NCI-H526 (cell line): ENCODE measurements at regions not wholly inside any gene's neighbourhood (a gene's known extent, or its start where the extent isn't known, plus 50 kb on each side); places are given as distances from the start of the nearest gene placed in this dataset.

Experiments
- DNase-seq, 2 experiments: peaks; one replicate each; lab custom pipeline; 2025; lab: John Stamatoyannopoulos, UW

- no peak for DNase-seq
These were observed 50.0 kb upstream of the TRPM1 start for GRCh38 chr15:31151301-31152233.

GRCh38 chr15:31153531-31153930, 52.0 kb upstream of the TRPM1 start:
- DNase-seq = no peak

DNA sequence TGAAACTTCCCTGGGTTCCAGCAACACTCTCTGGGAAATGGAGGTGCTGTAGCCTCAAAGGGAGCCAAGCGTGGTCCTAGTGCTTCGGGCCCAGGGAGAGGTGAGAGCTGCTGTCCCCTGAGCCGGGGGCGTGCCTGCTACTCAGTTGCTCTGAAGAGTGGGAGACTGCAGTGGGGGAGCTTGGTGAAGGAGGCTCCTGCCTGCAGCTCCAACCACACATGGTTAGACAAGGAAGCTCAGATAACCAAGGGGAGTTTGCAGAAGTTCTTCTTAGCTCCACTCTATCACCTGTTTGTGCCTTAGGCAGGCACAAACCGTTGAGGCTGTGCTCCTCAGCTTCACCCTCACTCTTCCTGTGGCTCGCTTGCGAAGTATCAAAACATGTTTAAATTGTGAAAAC, 53.6 kb upstream of the TRPM1 start:
- DNase-seq = no peak

DNA sequence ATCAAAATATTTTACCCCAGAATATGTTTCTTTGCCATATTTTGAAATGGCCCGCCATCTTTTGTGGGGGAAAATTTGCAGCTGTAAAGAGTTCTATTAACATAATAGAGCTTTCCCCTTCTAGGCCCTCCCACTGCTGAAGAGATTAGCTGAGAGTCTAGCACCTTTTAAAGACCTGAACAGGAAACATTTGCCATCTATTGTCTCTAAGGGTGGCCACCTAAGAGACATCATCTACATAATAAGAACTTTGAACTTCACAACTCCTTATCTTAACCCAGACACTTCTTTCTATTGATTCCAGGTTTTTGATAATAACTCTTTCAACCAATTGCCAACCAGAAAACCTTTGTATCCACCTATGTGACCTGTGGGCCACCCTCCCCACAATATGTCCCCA, 54.7 kb upstream of the TRPM1 start:
- no peak for DNase-seq

- DNase-seq = no peak
These were observed 55.3 kb upstream of the TRPM1 start for GRCh38 chr15:31156808-31157207.

GRCh38 chr15:31157644-31158069, 56.1 kb upstream of the TRPM1 start:
- no peak for DNase-seq

DNA sequence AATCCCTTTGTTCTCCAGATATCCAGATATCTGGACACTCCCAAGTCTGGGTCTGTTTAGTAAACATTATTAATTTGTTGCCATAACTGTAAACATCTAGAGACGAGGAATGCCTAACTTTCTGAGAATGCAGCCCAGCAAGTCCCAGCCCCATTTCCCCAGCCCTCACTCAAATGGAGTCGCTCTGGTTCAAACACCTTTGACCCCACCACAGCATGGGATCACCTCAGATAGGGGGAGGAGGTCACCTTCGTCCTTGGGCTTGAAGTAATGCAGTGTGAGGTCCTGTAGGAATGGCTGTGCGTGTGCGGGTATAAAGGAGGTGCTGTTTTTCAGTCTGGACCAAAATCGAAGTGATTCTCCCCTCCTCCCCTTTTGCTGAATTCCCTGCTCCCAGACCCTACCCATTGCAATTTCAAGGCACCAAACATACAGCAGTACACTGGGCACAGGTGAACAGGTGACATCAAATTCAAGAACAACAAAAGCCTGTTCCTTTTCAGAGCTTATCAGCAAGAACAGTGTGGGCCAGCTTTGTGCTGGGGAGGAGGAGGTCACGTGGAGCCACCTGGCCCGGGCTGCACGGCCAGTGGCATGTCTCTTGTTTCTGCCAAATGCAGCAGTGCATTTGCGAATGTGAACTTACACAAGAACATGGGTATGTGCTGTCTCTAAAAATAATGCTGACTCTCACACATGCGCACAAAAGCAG, 57.5 kb upstream of the TRPM1 start:
- DNase-seq = peak in 1 of 2 experiments; percentile 11

GRCh38 chr15:31159837-31160236, 58.3 kb upstream of the TRPM1 start:
- no peak for DNase-seq

DNA sequence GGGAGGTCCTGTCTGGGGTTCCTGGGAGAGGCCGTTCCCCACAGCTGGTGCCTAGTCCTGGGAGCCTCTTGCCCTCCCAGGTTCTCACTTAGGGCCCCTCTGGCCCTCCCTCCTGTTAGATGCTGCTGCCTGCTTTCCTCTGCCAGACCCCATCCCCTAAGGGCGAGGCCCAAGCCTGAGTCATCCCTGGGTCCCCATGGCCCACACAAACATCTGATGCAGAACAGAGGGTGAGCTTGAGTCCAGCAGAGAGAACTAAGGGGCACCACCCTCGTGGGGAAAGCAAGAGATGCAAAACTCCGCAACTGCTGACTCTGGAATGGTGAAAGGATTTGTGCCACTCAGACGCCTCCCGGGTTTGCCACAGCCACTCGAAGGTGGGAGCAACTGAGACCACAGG, 58.8 kb upstream of the TRPM1 start:
- DNase-seq = no peak

GRCh38 chr15:31160740-31161495, 59.4 kb upstream of the TRPM1 start:
- DNase-seq = no peak

DNA sequence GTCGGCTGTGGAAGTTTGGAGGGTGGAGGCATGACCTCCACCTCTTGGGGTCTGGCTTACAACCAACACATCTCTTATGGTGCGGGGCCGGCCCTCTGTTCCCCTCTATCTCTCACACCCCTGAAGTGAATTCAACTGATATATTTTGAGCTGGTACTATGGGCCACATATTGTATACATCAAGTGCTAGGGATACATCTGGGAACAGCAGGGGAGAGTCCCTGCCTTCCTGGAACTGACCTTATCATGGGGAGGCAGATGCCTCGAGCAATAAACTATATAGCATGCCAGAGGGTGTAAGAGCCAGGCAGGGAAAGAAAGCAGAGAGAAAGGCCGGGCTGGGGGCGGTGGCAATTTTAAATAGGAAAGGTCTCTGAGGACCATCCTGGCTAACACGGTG, 60.4 kb upstream of the TRPM1 start:
- no peak for DNase-seq

GRCh38 chr15:31162721-31163510, 61.4 kb upstream of the TRPM1 start:
- DNase-seq = no peak

DNA sequence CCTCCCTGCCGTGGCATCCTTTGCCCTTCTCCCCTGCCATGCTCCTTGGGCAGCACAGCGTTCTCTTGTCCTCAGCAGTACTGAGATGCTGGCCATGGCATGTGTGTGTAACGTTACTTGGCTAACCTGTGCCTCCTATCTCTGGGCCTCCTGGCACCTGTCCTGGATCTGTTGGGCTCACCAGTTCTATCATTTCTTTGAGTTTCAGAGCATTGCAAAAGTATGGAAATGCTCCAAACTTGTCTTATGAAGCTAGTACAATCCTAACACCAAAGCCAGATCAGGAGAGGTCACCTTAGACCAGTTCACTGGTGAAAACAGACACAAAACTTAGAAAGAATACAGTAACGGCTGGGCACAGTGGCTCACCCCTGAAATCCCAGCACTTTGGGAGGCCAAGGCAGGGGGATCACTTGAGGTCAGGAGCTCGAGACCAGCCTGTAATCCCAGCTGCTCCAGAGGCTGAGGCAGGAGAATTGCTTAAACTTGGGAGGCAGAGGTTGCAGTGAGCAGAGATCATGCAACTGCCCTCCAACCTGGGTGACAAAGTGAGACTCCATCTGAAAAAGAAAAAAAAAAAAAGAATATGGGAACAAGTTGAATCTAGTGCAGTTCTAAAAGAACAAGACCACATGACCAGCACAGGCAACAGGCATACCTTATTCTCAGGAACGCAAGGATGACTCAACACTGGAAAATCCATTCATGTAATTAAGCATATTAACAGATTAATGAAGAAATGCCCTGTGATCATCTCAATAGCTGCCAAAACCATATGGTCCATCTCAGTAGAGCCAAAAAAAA, 62.4 kb upstream of the TRPM1 start:
- DNase-seq = no peak

DNA sequence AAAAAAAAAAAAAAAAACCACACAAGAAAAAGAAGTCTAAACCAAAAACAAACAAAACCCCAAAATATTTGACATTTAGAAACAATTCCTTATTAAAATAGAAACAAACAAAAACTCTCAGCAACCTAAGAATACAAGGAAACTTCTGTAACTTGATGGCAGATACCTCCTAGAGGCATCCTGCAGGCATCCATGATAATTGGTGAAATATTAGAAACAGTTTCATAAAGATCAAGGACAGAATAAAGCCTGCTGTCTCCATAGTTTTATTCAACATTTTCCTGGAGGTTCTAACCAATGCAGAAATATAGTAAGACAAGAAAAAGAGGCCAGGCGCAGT, 63.0 kb upstream of the TRPM1 start:
- no peak for DNase-seq

DNA sequence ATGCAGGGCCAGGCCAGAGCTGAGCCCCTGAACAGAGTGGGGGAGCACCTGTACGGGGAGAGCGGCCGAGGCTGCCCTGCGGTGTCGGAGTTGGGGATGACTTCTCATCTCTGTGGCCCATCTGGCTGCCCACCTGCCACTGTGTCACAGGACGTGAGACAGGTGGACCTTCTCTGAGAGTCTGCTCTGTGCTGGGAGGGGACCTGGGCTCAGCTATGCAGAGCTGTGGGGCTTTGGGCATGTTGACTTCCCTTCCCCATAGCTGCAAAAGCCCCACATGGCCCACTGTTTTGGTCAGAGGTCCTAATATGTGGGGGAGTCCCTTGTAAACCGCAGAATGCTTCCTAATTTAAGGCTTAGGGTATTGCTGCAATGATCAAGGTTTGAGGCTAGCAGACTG, 68.0 kb upstream of the TRPM1 start:
- no peak for DNase-seq

GRCh38 chr15:31171731-31172130, 70.2 kb upstream of the TRPM1 start:
- DNase-seq = no peak

DNA sequence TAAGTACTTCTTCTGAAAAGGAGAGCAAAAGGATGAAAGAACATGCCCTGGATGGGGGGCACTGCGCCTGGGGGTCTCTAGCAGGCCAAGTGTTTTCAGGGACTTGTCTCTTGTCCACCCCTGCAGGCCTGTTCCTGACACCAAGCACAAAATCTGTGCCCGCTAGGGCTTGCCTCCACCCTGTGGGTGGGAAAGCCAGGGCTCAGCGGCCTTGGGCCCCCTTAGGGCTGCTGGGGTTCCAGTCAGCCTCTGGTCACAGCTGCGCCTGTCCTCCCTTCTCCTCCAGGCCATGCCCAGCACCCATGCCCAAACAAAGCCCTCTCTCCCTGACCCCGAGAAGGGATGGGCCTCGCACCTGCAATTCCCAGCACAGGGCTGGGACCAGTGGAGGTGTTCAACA, 71.1 kb upstream of the TRPM1 start:
- DNase-seq = no peak

DNA sequence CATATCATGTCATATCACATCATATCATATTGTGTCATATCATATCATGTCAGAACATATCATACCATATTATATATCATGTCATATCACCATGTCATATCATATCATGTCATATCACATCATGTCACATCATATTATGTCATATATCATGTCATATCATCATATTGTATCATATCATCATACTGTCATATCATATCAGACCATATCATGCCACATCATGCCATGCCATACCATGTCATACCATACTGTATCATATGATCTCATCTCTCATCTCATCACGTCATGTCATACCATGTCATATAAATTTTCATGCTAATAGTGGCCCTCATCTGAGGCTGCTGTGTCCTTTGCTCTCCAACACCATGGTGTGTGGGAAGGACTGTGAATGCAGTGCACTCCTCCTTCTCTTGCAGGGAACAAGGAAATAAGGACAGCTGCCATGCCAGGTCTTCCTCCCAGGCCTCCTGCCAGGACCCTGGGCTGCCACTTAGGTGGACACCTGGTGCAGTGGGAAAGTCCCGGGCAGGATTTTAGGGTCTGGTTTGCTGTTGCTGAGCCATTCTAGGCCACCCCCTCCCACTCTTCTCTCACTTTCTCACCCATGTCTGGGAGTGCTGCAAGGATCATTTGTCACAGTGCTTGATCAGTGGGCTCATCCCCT, 72.4 kb upstream of the TRPM1 start:
- DNase-seq = no peak

DNA sequence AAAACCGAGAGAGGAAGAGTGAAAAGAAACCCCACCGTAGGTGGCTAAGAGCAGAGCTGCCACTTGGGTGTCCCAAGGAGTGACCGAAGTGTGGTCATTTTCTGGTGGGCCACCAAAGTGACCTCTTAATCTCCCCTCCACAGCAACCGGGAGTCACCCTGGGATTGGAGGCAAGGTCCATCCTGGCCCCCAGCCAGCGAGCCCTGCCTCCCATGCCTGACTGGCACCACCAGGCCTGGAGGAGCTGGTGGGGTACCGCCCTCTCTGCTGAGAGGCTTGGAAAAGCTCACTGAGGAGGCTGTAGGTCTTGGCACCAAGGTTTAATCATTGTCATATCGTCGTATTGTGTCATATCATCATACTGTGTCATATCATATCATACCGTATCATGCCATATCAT, 74.0 kb upstream of the TRPM1 start:
- no peak for DNase-seq

- DNase-seq = no peak
These were observed 76.4 kb upstream of the TRPM1 start for GRCh38 chr15:31177951-31178350.

GRCh38 chr15:31178705-31179104, 77.2 kb upstream of the TRPM1 start:
- no peak for DNase-seq
